SK-N-SH treated with all-trans-retinoic acid at 6 μM for 48 hours (cell line): ENCODE measurements at regions not wholly inside any gene's neighbourhood (a gene's known extent, or its start where the extent isn't known, plus 50 kb on each side); places are given as distances from the start of the nearest gene placed in this dataset.

Experiments used
- ATAC-seq: fragments of 200-7000 bp; cut with Tn5 transposase; 3 replicates; pipeline ENCODE4 v1.9.1; 2020; ENCODE audit warnings: mild to moderate bottlenecking, moderate library complexity
- ARNTL ChIP-seq: fragments of 450-650 bp; formaldehyde crosslinking; IDR thresholded peaks from 2 replicates; pipeline ENCODE4 v1.5.0; 2020; ENCODE audit warnings: low read depth, mild to moderate bottlenecking, moderate library complexity, borderline replicate concordance
- BACH2 ChIP-seq: fragments of 250-450 bp; sonication (Bioruptor Pico); IDR thresholded peaks from 2 replicates; pipeline ENCODE4 v1.9.0; 2021; ENCODE audit warnings: mild to moderate bottlenecking, borderline replicate concordance
- ESRRG ChIP-seq: fragments of 250-450 bp; sonication (Bioruptor Pico); IDR thresholded peaks from 2 replicates; pipeline ENCODE4 v1.6.1; 2021; ENCODE audit warnings: mild to moderate bottlenecking
- GLIS3 ChIP-seq: fragments of 250-450 bp; sonication (Bioruptor Pico); IDR thresholded peaks from 2 replicates; pipeline ENCODE4 v1.5.0; 2020; ENCODE audit warnings: mild to moderate bottlenecking, moderate library complexity
- ISL1 ChIP-seq: fragments of 250-450 bp; sonication (Bioruptor Pico); IDR thresholded peaks from 2 replicates; pipeline ENCODE4 v2.1.2; 2022; ENCODE audit warnings: mild to moderate bottlenecking, moderate library complexity
- OSR1 ChIP-seq: fragments of 250-450 bp; sonication (Bioruptor Pico); IDR thresholded peaks from 2 replicates; pipeline ENCODE4 v1.8.0; 2022; ENCODE audit warnings: moderate library complexity, mild to moderate bottlenecking, inconsistent platforms
- PPARA ChIP-seq: fragments of 250-450 bp; sonication (Bioruptor Pico); IDR thresholded peaks from 2 replicates; pipeline ENCODE4 v1.5.0; 2020; ENCODE audit warnings: mild to moderate bottlenecking, borderline replicate concordance
- SNAI2 ChIP-seq: fragments of 250-450 bp; sonication (Bioruptor Pico); IDR thresholded peaks from 2 replicates; pipeline ENCODE4 v1.5.0; 2020; ENCODE audit warnings: mild to moderate bottlenecking, moderate library complexity
- TCF4 ChIP-seq: fragments of 250-450 bp; sonication (Bioruptor Pico); IDR thresholded peaks from 2 replicates; pipeline ENCODE4 v1.8.0; 2021; ENCODE audit warnings: mild to moderate bottlenecking, moderate library complexity, borderline replicate concordance
- TOX ChIP-seq: fragments of 250-450 bp; sonication (Bioruptor Pico); IDR thresholded peaks from 2 replicates; pipeline ENCODE4 v1.8.0; 2021; ENCODE audit warnings: mild to moderate bottlenecking, moderate library complexity, borderline replicate concordance
- ZC3H10 ChIP-seq: fragments of 250-450 bp; sonication (Bioruptor Pico); IDR thresholded peaks from 2 replicates; pipeline ENCODE4 v1.5.1; 2021; ENCODE audit warnings: mild to moderate bottlenecking, moderate library complexity
- ZFP3 ChIP-seq: fragments of 250-450 bp; sonication (Bioruptor Pico); IDR thresholded peaks from 2 replicates; pipeline ENCODE4 v1.5.0; 2020; ENCODE audit warnings: mild to moderate bottlenecking, moderate library complexity
- ZFP30 ChIP-seq: fragments of 450-650 bp; formaldehyde crosslinking; IDR thresholded peaks from 2 replicates; pipeline ENCODE4 v1.5.0; 2022; ENCODE audit warnings: mild to moderate bottlenecking, moderate library complexity
- ZNF565 ChIP-seq: fragments of 450-650 bp; formaldehyde crosslinking; conservative IDR thresholded peaks from 2 replicates; pipeline ENCODE4 v1.5.0; 2020; ENCODE audit warnings: low read depth, mild to moderate bottlenecking, moderate library complexity
- ZNF70 ChIP-seq: fragments of 450-650 bp; formaldehyde crosslinking; IDR thresholded peaks from 2 replicates; pipeline ENCODE4 v1.5.0; 2020; ENCODE audit warnings: mild to moderate bottlenecking, moderate library complexity
- ZNF8 ChIP-seq: fragments of 450-650 bp; formaldehyde crosslinking; IDR thresholded peaks from 2 replicates; pipeline ENCODE4 v1.5.0; 2020; ENCODE audit warnings: mild to moderate bottlenecking, moderate library complexity
- TF ChIP-seq, protein P1 (sequence below): fragments of 250-450 bp; sonication (Bioruptor Pico); IDR thresholded peaks from 2 replicates; pipeline ENCODE4 v1.5.1; 2021; ENCODE audit warnings: mild to moderate bottlenecking, moderate library complexity
- TF ChIP-seq, protein P2 (sequence below): fragments of 250-450 bp; sonication (Bioruptor Pico); IDR thresholded peaks from 2 replicates; pipeline ENCODE4 v1.5.0; 2020; ENCODE audit warnings: mild to moderate bottlenecking, moderate library complexity
- TF ChIP-seq, protein P3 (sequence below): fragments of 250-450 bp; sonication (Bioruptor Pico); IDR thresholded peaks from 2 replicates; pipeline ENCODE4 v1.5.1; 2020; ENCODE audit warnings: low read depth, mild to moderate bottlenecking, moderate library complexity
- TF ChIP-seq, protein P4 (sequence below): fragments of 250-450 bp; sonication (Bioruptor Pico); IDR thresholded peaks from 2 replicates; pipeline ENCODE4 v1.8.0; 2021; ENCODE audit warnings: low read depth, mild to moderate bottlenecking, moderate library complexity, borderline replicate concordance
- TF ChIP-seq, protein P5 (sequence below): fragments of 250-450 bp; sonication (Bioruptor Pico); IDR thresholded peaks from 2 replicates; pipeline ENCODE4 v1.8.0; 2020; ENCODE audit warnings: mild to moderate bottlenecking, moderate library complexity, borderline replicate concordance

DNA sequence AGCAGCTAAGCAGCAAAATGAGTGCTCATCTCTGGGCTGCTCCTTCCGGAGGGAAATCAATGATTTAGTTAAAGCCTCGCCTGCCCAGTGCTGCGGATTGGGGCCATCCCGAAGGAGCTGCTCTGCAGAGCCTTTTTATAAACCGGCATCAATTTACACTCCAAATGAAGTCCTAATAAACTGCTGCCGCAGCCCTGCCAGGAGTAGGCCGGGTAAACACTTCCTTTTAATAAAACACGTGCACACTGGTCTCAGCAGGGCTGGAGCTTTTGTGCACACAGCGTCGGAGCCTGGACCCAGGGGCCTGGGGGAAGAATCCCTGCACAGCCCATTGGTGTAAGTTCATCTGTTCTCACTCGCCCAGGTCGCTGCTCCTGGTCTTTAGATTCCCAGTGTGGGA is 79.6 kb upstream of the HS3ST2 start:
- TF ChIP-seq ZC3H10 (CRISPR knock-in tag) (no peak), ZNF70 (CRISPR knock-in tag) (no peak), TCF4 (no peak), PPARA (CRISPR knock-in tag) (no peak), BACH2 (CRISPR knock-in tag) (no peak), ZFP3 (CRISPR knock-in tag) (no peak), OSR1 (no peak), ISL1 (CRISPR knock-in tag) (no peak), ZNF8 (no peak), ARNTL (no peak), TOX (CRISPR knock-in tag) (no peak), ZNF565 (CRISPR knock-in tag) (no peak), ESRRG (no peak), GLIS3 (CRISPR knock-in tag) (no peak)
- TF ChIP-seq, protein P1, sequence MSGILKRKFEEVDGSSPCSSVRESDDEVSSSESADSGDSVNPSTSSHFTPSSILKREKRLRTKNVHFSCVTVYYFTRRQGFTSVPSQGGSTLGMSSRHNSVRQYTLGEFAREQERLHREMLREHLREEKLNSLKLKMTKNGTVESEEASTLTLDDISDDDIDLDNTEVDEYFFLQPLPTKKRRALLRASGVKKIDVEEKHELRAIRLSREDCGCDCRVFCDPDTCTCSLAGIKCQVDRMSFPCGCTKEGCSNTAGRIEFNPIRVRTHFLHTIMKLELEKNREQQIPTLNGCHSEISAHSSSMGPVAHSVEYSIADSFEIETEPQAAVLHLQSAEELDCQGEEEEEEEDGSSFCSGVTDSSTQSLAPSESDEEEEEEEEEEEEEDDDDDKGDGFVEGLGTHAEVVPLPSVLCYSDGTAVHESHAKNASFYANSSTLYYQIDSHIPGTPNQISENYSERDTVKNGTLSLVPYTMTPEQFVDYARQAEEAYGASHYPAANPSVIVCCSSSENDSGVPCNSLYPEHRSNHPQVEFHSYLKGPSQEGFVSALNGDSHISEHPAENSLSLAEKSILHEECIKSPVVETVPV: no peak
- TF ChIP-seq, protein P2, sequence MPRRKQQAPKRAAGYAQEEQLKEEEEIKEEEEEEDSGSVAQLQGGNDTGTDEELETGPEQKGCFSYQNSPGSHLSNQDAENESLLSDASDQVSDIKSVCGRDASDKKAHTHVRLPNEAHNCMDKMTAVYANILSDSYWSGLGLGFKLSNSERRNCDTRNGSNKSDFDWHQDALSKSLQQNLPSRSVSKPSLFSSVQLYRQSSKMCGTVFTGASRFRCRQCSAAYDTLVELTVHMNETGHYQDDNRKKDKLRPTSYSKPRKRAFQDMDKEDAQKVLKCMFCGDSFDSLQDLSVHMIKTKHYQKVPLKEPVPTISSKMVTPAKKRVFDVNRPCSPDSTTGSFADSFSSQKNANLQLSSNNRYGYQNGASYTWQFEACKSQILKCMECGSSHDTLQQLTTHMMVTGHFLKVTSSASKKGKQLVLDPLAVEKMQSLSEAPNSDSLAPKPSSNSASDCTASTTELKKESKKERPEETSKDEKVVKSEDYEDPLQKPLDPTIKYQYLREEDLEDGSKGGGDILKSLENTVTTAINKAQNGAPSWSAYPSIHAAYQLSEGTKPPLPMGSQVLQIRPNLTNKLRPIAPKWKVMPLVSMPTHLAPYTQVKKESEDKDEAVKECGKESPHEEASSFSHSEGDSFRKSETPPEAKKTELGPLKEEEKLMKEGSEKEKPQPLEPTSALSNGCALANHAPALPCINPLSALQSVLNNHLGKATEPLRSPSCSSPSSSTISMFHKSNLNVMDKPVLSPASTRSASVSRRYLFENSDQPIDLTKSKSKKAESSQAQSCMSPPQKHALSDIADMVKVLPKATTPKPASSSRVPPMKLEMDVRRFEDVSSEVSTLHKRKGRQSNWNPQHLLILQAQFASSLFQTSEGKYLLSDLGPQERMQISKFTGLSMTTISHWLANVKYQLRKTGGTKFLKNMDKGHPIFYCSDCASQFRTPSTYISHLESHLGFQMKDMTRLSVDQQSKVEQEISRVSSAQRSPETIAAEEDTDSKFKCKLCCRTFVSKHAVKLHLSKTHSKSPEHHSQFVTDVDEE: no peak
- TF ChIP-seq, protein P3, sequence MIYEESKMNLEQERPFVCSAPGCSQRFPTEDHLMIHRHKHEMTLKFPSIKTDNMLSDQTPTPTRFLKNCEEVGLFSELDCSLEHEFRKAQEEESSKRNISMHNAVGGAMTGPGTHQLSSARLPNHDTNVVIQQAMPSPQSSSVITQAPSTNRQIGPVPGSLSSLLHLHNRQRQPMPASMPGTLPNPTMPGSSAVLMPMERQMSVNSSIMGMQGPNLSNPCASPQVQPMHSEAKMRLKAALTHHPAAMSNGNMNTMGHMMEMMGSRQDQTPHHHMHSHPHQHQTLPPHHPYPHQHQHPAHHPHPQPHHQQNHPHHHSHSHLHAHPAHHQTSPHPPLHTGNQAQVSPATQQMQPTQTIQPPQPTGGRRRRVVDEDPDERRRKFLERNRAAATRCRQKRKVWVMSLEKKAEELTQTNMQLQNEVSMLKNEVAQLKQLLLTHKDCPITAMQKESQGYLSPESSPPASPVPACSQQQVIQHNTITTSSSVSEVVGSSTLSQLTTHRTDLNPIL (CRISPR knock-in tag): no peak
- TF ChIP-seq, protein P4, sequence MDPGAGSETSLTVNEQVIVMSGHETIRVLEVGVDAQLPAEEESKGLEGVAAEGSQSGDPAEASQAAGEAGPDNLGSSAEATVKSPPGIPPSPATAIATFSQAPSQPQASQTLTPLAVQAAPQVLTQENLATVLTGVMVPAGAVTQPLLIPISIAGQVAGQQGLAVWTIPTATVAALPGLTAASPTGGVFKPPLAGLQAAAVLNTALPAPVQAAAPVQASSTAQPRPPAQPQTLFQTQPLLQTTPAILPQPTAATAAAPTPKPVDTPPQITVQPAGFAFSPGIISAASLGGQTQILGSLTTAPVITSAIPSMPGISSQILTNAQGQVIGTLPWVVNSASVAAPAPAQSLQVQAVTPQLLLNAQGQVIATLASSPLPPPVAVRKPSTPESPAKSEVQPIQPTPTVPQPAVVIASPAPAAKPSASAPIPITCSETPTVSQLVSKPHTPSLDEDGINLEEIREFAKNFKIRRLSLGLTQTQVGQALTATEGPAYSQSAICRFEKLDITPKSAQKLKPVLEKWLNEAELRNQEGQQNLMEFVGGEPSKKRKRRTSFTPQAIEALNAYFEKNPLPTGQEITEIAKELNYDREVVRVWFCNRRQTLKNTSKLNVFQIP (CRISPR knock-in tag): no peak
- ATAC-seq: no peak

DNA sequence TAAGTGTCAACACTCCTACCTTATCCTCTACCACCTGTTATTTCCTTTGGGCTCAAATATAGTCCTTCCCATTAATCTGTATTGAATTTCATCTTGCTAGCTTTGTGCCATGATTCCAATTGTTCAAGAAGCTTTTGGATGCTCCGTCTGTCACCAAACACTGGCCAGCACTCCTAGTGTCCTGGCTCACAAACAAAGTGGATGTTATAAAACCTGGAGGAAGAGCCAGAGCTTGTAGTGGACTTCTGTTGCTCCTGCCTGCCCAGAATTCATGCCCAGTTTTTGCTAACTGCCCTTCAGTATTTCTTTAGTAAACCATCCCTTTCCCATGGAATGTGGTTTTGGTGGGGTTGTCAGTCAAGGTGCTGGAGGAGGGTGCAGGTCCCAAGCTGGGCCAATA is 77.2 kb upstream of the HS3ST2 start:
- TF ChIP-seq ZFP3 (CRISPR knock-in tag) (no peak), ZNF70 (CRISPR knock-in tag) (no peak), ZC3H10 (CRISPR knock-in tag) (no peak), ZFP30 (CRISPR knock-in tag) (no peak), PPARA (CRISPR knock-in tag) (no peak), ARNTL (no peak), TCF4 (no peak), ISL1 (CRISPR knock-in tag) (no peak), GLIS3 (CRISPR knock-in tag) (no peak), ZNF565 (CRISPR knock-in tag) (no peak), ZNF8 (no peak), SNAI2 (CRISPR knock-in tag) (no peak), TOX (CRISPR knock-in tag) (no peak)
- TF ChIP-seq, protein P4 (CRISPR knock-in tag): no peak
- TF ChIP-seq, protein P2: no peak
- TF ChIP-seq, protein P5, sequence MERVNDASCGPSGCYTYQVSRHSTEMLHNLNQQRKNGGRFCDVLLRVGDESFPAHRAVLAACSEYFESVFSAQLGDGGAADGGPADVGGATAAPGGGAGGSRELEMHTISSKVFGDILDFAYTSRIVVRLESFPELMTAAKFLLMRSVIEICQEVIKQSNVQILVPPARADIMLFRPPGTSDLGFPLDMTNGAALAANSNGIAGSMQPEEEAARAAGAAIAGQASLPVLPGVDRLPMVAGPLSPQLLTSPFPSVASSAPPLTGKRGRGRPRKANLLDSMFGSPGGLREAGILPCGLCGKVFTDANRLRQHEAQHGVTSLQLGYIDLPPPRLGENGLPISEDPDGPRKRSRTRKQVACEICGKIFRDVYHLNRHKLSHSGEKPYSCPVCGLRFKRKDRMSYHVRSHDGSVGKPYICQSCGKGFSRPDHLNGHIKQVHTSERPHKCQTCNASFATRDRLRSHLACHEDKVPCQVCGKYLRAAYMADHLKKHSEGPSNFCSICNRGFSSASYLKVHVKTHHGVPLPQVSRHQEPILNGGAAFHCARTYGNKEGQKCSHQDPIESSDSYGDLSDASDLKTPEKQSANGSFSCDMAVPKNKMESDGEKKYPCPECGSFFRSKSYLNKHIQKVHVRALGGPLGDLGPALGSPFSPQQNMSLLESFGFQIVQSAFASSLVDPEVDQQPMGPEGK: no peak
- TF ChIP-seq, protein P1: no peak
- TF ChIP-seq, protein P3 (CRISPR knock-in tag): no peak
- ATAC-seq: no peak
